NCI-H1417 treated with DMSO at 0.1 percent for 48 hours (cell line): ENCODE measurements at regions not wholly inside any gene's neighbourhood (a gene's known extent, or its start where the extent isn't known, plus 50 kb on each side); places are given as distances from the start of the nearest gene placed in this dataset.
"Not testable (repeated sequence)": the region's sequence is repeated elsewhere in the genome, so short reads cannot be mapped to it uniquely, and the experiment has no call there.

Experiments
- DNase-seq: peaks from one replicate; lab custom pipeline; 2025; lab: John Stamatoyannopoulos, UW

GRCh38 chr7:28329661-28330363 lies 82.5 kb upstream of the CREB5 start:
- peak; percentile 79 for DNase-seq

DNA sequence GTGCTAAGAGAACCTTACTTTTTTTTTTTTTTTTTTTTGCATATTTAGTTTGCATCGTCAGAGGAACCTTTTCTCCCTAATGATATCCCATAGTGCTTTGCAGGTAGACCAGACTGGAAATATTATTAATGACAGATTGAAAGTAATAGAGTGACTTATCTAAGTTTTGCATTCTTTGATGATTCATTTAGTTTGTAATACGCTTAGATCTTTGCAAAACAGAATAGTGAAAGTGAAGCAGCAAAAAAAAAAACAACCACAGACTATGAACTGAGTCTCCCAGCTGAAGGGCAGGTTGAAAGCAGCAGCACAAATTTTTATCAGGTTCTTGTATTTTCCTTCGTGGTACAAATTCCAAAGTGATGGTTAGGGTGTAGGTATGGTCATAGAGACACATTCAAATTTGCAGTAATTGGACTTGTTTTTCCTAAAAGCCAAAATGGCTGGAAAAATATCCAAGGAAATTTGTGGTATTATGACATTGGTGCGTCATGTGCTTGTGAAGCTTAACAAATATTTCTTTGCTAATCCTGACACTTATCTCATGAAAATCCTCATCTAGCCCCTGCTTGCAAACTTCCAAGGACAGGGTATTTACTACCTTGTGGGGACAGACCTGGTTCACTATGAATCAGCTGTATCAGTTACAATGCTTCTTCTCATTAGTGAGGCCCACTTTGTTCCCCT lies 81.8 kb upstream of the CREB5 start:
- no peak for DNase-seq

DNA sequence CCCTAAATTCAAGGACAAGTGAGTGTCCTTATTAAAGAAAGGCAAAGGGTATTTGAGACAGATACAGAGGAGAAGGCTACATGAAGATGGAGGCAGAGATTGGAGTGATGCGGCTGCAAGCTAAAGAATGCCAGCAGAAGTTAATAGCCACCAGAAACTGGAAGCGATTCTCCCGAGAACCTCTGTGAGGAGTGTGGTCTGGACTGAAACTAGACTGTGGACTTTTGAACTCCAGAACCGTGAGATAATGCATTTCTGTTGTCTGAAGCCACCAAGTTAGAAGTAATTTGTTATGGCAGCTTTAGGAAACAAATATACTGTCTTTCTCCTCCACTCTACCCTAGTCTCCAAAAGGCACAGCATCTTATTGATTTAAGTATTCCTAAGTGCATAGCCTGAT lies 80.3 kb upstream of the CREB5 start:
- DNase-seq = no peak

DNA sequence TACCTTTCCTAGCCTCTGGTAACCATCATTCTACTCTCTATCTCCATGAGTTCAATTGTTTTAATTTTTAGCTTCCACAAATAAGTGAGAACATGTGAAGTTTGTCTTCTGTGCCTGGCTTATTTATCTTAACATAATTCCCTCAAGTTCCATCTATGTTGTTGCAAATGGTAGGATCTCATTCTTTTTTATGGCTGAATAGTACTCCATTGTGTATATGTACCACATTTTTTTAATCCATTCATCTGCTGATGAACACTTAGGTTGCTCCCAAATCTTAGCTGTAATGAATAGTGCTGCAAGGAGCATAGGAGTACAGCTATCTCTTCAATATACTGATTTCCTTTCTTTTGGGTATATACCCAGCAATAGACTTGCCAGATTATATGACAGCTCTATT lies 78.8 kb upstream of the CREB5 start:
- not testable (repeated sequence) for DNase-seq

- DNase-seq = no peak
These were observed 75.5 kb upstream of the CREB5 start for GRCh38 chr7:28336806-28337205.

- no peak for DNase-seq
These were observed 74.3 kb upstream of the CREB5 start for GRCh38 chr7:28338041-28338440.

- DNase-seq = no peak
These were observed 68.9 kb upstream of the CREB5 start for GRCh38 chr7:28343462-28343861.

GRCh38 chr7:28346256-28346655 lies 66.1 kb upstream of the CREB5 start:
- DNase-seq = no peak

DNA sequence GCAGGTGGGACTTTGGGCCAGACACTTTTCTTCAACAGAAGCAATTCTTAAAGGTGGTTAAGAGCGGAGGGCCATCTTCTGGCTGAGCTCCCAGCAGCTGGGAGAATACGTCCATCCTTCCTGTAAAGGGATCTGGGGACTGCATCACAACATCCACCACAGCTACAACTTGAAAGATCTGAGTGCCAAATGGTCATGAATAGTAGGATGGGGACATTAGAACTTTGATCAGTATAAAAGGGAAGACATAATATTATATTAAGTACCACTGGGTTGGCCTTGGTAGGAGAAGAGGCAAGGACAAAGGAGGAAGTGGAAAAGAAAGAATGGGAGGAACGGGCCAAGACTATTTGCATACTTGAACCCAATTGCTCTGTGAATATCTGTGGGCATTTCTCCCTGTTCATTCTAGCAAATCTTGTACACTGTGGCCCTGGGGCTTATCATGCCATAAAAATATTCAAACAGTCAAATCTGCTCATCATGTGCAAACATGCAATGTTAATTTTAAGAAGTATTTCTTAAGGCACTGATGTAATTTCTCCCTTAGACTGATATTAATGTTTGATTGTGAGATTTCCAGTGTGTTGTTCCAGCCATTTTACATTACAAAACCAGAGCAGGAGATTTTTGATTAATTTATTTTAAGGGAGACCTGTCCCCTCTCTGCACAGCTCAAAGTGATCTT lies 65.5 kb upstream of the CREB5 start:
- DNase-seq = no peak

DNA sequence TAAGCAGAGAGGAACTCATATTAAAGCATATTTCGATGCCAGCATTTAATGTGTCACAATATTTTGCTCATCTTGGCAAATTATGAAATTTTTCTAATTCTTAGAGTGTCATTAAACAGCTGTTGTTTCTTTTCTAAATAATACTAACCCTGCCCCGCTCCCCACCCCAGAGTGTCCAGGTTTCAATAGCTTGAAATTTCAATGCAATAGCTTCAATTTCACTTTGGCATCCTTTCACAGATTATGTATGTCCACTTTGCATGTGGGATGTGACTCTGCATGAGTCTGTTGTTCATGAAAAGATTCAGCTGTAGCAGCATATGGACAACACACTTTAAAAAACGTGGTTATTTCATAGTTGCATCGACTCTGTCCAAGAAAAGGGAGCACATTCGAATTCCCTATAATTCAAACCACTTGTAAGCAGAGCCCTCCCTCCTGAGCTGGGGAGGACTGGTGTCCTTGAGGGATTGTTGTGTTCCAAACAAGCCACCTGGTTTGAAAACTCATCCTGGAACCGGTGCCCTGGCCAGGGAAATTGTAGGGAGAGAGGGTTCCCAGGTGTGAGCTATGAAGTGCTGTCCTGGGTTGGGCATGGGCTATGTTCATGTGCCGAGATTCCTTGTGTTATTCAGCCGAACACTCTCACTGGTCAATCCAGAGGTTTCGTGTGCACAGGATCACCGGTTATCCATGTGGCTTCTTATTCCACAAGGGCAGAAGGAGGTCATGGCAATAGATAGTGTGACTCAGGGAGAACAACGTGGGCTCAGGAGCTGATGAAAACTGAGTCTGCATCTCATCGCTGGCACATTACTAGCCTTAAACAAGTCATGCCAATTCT lies 64.6 kb upstream of the CREB5 start:
- no peak for DNase-seq

GRCh38 chr7:28348636-28349035 lies 63.7 kb upstream of the CREB5 start:
- DNase-seq = no peak

DNA sequence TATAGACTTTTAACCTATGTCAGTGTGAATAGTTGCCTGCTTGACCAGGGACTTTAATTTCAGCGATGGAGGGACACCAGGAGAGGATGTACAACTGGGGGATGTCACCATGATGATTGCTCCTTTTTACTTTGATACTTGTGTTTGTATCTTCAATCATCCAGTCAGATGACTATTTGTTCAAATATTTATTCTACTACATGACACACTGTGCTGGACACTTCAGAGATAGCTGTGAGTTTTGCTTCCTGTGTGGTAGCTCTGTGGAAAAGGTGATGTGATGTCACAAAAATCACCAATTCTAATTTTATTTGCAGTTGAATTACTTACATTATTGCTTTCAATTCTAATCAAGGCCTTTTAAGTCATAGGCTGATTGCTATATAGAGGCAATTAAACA lies 62.7 kb upstream of the CREB5 start:
- no peak for DNase-seq

DNA sequence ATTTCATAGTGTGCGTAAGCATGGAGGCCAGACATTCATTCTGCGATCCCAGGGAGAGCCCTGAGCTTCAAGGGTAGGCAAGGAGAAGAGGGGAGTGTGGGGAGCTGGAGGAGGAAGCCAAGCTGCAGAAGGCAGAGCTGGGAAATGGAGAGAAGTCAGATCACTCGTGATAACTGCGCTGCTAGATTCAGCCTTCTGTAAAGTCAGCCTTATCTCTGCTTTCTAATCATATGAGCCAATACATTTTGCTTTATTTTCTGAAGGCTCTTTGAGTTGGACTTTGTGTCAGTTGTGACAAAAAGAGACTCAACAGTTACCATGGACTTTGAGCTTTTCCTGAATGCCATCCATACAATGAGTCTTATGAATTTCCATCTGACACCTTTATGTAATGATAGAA lies 61.7 kb upstream of the CREB5 start:
- no peak for DNase-seq

- DNase-seq = no peak
These were observed 60.9 kb upstream of the CREB5 start for GRCh38 chr7:28351450-28351849.

GRCh38 chr7:28354601-28355402 lies 57.5 kb upstream of the CREB5 start:
- DNase-seq = no peak

DNA sequence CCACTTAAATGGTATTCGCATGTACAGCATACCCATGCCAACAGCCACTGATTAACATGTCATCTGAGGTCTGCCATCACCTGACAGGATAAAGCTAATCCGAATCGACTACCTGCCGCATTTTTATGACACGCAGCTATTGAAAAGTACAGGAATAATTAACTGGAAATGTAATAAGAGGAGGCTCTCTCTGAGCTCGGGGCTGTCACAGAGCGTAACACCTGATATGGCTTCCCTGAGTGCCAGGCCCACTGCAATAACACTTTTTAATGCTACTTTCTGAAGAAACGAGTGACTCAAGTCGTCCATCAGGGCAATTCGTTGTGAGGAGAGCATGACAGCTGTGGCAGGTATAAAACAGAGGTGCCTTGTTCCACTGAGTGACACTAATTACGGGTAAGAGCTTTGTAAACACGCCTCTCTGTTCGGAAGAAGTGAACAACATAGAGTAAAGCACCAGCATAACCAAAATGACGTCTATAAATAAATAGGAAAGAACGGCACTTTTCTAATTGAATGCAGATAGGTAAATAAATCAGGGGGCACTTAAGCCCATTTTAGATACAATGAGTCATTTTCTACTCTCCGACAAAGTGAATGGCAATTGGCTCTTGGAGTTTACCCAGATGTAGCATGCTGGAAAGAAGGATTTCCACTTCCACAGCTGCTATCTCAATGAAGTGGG lies 56.5 kb upstream of the CREB5 start:
- DNase-seq = peak; percentile 100

- DNase-seq = no peak
These were observed 55.7 kb upstream of the CREB5 start for GRCh38 chr7:28356619-28357018.

DNA sequence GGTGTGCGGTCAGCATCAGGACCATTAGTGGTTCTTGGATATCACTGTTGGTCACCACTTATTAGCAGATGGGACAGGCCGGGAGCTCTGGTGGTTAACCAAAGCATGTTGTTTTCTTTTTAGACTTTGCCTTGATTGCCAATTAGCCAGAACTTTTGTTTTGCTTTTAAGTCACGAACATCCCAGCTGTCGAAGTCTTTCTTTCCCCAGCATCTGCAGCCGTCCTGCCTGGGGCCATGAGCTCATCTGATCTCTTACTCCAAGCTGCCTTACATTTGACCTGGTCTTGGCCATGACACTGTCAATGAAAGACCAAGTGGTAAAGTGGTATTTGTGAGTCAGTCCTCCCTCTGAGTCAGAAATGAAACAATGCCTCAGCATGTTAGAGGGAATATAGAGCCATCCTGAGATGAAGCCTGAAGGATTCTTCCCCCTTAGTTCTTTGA lies 53.9 kb upstream of the CREB5 start:
- no peak for DNase-seq

DNA sequence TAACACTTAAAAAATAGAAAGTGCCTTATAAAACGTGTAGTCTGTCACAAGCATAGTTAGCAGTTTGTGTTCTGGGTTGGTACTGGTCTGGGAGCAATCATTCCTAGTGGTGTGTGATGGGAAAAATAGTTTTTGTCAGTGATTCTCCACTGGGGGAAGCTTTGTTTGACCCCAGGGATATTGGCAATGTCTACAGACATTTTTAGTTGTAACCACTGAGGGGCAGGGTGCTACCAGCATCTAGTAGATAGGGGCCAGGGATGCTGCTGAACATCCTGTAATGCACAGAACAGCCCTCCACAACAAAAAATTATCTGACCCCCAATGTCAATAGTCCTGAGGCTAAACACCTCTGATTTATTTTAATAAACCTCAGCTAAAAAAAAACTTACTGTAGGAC lies 51.6 kb upstream of the CREB5 start:
- no peak for DNase-seq

- DNase-seq = no peak
These were observed 50.8 kb upstream of the CREB5 start for GRCh38 chr7:28361551-28361950.

GRCh38 chr7:28362182-28362581 lies 50.1 kb upstream of the CREB5 start:
- DNase-seq = no peak
